Dermis microvascular lymphatic vessel endothelial cell (primary cell): ENCODE measurements at regions not wholly inside any gene's neighbourhood (a gene's known extent, or its start where the extent isn't known, plus 50 kb on each side); places are given as distances from the start of the nearest gene placed in this dataset.
A peak's percentile ranks its signal among the peaks of the same experiment; 100 is the strongest.

Experiments used
- DNase-seq, 2 donors: peaks; one replicate each; pipeline versions ENCODE4 v3.0.0 to v3.0.0-alpha.2; 2010; ENCODE audit warnings: low read depth in 2 of 2

DNA sequence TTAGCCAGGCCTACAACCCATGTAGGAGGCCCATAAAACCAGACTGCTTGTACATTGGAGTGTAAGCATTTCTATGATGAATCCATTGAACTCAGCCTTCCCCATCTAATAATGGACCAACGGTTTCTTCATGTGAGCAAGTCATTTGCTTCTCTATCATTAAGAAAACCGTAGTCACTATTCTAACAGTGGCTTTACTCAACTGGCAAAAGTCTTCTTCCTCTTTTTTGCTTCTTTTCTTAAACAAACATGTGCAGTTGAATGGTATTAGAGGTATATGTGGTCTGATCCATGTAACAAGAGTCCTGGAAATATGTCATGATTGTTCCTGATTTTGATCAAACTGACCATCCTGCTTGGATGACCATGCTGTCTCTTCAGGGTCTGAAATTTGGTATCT, 132.4 kb upstream of the STXBP5 start:
- no peak for DNase-seq

GRCh38 chr6:147075381-147075780, 128.8 kb upstream of the STXBP5 start:
- no peak for DNase-seq

- no peak for DNase-seq
Observed at GRCh38 chr6:147077251-147077650, 127.0 kb upstream of the STXBP5 start.

GRCh38 chr6:147078106-147078505, 126.1 kb upstream of the STXBP5 start:
- DNase-seq: no peak

GRCh38 chr6:147078602-147079001, 125.6 kb upstream of the STXBP5 start:
- DNase-seq: no peak

DNA sequence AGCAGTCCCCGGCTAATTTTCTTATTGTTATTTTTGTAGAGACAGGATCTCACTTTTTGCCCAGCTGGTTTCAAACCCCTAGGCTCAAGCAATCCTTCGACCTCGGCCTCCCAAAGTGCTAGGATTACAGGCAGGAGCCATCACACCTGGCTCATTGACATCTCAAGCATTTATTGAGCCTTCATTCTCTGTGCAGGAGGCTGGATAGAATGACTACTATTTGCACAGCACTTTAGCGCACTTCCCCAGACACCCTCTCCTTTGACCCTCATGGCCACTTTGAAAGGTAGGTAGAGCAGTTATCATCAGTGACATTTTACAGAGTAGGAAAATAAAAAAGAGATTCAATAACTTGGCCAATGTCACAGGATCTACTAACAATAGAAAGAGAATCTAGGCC, 124.0 kb upstream of the STXBP5 start:
- no peak for DNase-seq

GRCh38 chr6:147081076-147081609, 123.1 kb upstream of the STXBP5 start:
- DNase-seq: no peak

DNA sequence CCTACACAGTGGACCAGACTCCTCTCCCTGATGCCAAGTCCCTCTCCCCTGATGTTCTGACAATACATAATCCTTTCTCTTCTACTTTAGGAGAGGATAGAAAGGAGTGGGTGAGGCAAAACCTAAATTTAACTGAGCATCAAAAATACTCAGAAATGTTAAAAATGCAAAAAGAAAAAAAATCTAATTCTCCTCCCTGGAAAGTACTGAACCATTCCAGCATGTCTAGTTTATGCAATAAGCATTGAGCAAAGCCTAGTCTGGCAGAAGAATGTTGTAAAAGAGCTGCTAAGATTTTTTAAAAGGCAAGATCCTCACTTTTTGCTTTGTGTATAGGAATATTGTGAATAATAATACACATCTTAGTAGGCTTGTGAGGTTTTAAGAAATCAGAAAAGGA, 116.6 kb upstream of the STXBP5 start:
- DNase-seq: no peak

- no peak for DNase-seq
Observed at GRCh38 chr6:147088861-147089260, 115.4 kb upstream of the STXBP5 start.

DNA sequence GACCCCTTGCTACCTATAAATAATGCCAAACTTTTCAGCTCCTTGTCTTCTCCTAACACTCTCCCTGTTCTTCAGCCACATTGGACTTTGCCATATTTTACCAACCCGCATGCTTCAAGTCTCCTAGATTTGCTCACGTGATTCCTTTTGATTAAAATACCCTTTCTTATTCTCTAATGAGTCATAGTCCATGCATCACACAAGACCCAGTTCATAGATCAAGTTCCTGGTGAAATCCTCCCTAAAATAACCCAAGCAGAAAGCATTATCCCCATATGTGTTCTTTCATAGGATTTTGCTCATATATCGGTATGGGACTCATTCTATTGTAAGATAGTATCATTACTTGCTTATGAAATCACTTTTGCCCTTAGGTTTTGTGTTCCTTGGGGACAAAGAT, 108.9 kb upstream of the STXBP5 start:
- DNase-seq: no peak

- peak; percentile 2 to 72 for DNase-seq
Observed at GRCh38 chr6:147099974-147100373, 104.2 kb upstream of the STXBP5 start.

DNA sequence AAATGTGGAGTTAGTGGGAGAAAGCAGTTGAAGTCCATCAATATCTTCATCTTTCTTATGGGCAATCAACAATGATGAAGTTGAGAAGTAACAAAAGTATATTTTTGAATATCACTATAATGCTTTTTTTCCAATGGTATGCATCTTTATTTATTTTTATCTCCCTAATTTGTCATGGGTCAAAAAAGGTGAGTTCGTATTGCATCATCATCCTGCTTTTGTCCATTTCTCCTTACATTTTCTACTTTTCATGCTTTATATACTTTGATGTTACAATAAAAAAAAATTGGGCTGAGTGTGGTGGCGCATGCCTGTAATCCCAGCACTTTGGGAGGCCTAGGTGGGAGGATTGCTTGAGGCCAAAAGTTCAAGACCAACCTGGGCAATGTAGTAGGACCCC, 101.2 kb upstream of the STXBP5 start:
- DNase-seq: no peak

DNA sequence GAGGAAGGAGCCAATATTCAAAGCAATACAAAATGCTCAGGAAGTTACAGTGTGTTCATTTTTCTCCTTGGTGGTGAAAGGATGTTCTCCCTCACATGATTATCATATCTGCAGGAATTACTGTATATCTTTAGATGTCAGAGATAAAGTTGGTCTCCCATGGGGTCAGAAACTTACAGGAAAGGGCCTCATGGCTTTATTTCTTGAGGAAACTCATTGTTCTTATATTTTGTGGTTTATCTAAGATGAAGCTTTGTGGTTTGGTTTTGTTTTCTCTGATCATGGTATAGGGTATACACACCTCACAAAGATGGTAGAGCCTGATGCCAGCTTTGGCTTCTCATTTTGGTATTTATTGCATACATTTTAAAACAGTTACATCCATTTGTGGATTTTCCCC, 100.5 kb upstream of the STXBP5 start:
- DNase-seq: no peak

DNA sequence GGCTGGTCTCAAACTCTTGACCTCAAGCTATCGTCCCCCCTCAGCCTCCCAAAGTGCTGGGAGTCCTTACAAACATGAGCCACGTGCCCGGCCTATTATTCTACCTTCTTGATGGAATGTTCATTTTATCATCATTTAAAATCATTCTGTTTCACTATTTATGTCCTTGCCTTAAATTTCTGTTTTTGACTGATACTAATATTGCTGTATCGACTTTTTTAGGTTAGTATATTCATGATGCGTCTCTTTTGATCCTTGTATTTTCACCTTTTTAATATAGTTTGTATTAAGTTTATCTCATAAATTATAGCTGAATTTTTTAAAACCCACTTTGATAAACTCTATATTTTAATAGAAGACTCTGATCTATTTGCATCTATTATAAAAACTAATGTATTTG, 98.4 kb upstream of the STXBP5 start:
- DNase-seq: no peak

- DNase-seq: no peak
Observed at GRCh38 chr6:147106759-147107401, 97.3 kb upstream of the STXBP5 start.

- no peak for DNase-seq
Observed at GRCh38 chr6:147108259-147108910, 95.8 kb upstream of the STXBP5 start.

- DNase-seq: no peak
Observed at GRCh38 chr6:147109707-147110106, 94.5 kb upstream of the STXBP5 start.

- no peak for DNase-seq
Observed at GRCh38 chr6:147116056-147116455, 88.2 kb upstream of the STXBP5 start.

DNA sequence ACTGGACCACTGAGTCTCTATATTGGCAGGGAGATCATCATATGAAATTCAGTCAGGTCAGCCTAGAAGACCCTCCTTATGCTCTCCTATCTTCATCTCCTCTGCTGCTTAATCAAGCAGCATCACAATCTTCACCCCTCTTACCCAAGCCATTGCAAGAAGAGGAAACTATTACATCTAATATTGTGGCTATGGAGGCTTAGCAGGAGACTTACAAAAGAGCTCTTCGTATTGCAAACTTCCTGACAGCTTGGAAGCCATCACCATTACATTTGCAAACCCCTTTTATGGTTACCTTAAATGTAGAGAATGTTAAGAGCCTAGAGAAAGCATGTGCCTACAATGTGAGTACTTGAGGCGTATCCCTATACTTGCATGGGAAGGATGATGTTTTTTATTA, 87.2 kb upstream of the STXBP5 start:
- no peak for DNase-seq

DNA sequence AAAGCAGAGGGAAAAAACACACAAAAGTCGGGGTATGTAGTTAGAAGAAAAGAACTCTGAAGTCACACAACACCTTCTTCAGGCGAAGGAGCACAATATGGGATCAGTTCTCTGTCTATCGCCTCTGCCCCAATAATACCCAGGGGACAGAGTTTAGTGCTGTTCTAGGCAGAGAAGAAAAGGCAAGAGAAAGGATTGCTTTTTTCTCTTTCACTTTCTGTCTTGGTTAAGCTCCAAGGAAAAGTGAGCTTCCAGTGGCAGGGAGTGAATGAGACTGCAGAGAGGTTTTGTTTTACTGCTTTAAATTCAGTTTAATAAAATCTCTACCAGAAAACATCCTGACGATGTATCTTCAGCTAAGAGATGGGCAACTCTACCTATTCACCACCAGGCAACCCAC, 86.6 kb upstream of the STXBP5 start:
- no peak for DNase-seq

DNA sequence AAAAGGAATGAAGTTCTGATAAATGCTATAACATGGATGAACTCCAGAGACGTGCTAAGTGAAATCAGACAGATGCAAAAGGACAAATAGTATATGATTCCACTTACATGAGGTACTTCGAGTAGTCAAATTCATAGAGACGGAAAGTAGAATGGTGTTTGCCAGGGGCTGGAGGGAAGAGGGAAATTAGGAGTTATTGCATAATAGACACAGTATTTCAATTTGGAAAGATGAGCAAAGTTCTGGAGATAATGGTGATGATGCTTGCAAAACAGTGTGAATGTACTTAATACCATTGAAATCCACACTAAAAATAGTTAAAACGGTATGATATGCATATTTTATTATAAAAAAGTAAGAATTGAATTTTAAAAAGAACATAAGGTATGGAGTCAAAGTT, 84.9 kb upstream of the STXBP5 start:
- DNase-seq: no peak

DNA sequence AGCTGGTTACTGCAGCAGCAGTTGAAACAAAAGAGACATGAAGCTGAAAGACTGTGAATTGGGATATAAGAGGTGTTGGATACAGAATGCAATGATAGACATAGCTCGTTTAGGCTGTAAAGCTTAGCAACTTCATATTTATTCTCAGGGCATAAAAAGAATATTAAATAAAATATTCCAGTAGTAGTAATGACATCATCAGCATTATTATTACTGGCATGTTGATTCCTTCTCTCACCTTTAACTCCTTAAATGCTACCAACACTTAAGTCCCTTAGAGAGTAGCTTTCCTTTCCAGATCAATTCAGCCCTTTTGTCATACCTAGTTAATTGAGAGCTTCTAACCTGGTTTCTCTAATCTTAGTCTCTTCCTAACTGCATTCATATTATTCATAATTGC, 81.4 kb upstream of the STXBP5 start:
- no peak for DNase-seq

- DNase-seq: no peak
Observed at GRCh38 chr6:147126618-147127022, 77.6 kb upstream of the STXBP5 start.
